Cardiac fibroblast (primary cell): ENCODE measurements at regions not wholly inside any gene's neighbourhood (a gene's known extent, or its start where the extent isn't known, plus 50 kb on each side); places are given as distances from the start of the nearest gene placed in this dataset.
"Not testable (repeated sequence)": the region's sequence is repeated elsewhere in the genome, so short reads cannot be mapped to it uniquely, and the experiment has no call there.

Experiments
- DNase-seq, 2 donors: peaks; one replicate each; pipeline versions ENCODE4 v3.0.0 to v3.0.0-alpha.2; 2010; ENCODE audit warnings: low read depth in 2 of 2
- H3K4me3 ChIP-seq, 2 donors: replicated peaks in 1 of 2; 1 replicate in 1 of 2; 2 replicates in 1 of 2; pipeline ENCODE4 v1.5.1; 2011; ENCODE audit warnings: low read depth in 2 of 2, low read length in 2 of 2, mild to moderate bottlenecking in 2 of 2, moderate library complexity in 1 of 2
- CTCF ChIP-seq: IDR thresholded peaks from one replicate; pipeline ENCODE4 v1.5.1; 2011; ENCODE audit warnings: low read depth, mild to moderate bottlenecking, low read length, inconsistent platforms

DNA sequence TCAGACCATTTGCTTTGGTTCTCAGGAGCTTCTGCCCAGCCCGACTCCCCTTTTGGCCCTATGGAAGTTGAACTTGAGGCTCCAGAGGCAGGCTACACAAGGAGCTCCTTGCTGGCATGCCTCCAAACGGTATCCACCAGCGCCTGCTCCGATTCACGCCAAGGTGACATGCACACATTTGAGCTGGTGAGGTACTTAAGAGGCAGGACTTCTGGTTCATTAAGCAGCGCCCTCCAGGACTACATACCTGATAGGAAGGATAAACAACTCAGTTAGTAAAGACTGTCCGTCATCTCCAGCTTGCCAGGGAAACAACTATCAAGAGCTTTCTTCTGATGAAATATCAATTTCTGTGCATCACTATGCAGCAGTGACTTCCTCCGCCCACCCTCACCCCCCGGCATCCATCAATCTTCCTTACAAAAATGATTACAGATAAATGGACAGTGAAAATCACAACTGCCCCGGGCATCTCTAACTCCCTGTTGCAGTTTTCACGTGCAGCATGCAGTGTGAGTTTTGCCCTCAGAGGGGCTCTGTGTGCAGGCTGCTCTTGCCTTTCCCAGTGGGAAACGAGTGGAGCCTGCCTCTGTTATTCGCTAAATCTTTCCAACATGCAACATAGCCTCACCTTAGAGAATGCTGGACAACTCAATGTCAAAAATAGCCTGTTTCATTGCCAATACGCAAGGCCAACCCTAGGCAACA lies 122.9 kb downstream of the ARRDC4 start:
- TF ChIP-seq CTCF, result no peak
- H3K4me3 ChIP-seq, result no peak overlapping the region
- no peak for DNase-seq

DNA sequence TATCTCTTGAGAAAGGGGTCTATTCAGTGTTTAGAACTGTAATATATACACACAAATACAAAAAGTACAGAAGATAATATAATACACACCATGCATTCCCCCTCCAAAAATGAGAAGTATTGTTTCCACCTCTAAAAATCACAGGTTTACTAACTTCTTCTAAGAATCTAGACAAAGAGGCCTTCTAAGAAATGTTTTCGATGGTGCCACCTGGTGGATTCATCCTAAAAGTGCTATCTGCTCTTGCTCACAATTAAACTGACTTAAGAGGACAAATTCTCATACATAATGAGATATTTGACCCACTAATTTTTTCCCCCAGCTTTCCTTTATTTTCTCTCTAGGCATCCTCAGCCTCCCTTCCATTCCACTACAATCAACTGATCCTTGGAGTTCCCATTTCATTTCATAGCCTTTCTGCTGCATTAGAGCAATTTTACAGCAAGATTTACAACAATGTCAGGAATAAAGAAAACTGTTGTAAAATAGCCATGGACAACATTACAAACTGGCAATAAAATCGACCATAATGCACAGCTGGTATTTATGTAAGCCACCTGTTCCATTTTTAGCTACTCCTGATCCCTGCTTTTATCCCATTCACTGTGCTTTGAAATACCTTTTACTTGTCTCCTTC lies 124.6 kb downstream of the ARRDC4 start:
- peak; percentile 61 for TF ChIP-seq CTCF
- no peak overlapping the region for H3K4me3 ChIP-seq
- peak; percentile 78 to 81 for DNase-seq

DNA sequence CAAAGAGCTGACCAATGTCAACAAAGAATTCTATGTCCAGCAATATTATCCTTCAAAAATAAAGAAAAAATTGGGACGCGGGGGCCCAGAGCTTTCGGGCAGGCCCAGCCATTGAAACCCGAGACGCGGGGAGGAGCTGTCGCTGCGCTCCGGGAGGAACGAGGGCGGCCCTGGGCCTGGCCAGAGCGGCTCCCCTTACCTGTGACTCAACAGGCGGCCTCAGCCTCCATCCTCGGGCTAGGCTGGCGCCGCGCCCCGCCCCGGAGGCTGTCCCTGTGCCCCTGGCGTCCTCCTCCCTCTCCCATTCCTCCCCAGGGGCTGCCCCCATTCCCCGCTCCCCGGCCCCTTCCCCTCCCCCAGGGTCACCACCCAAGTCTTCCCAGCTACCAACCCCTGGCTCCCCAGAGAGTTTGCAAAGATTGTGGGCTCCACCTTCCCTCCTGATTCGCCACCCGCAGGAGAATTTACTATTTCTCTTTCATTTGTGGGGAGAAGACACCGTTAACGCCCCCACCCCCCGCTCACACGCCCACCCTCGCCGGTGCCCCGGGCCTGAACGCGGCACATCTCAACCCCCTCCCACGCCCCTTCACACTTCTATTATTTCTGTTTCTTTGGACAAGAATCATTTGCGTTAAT lies 127.9 kb downstream of the ARRDC4 start:
- not testable (repeated sequence) for DNase-seq, H3K4me3 ChIP-seq

- H3K4me3 ChIP-seq, DNase-seq: not testable (repeated sequence)
These were observed 128.8 kb downstream of the ARRDC4 start for GRCh38 chr15:98089352-98089751.

- not testable (repeated sequence) for H3K4me3 ChIP-seq
These were observed 137.5 kb downstream of the ARRDC4 start for GRCh38 chr15:98097986-98098385.

DNA sequence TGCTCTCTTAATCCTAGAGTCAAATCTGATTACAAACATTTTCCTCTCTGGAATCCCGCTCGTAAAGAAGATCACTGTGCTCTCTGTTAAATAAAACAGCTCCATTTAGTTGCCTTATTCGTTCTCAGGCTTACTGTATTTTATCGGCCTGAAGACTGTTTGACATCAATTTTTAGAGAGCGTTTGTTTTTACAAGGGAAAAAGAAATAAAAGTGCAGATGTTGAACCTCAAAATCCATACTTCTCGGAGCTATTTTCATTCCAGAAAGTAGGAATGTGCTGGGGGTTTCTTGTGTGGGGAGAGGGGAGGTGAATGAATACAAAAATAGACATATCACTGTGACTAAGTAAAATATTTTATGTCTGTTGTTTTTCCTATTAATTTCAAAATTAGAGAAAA lies 140.1 kb downstream of the ARRDC4 start:
- not testable (repeated sequence) for DNase-seq, H3K4me3 ChIP-seq

More at GRCh38 chr15:98097986-98098385, 137.5 kb downstream of the ARRDC4 start:
- not testable (repeated sequence) for DNase-seq

GRCh38 chr15:98103570-98103969 lies 143.1 kb downstream of the ARRDC4 start:
- no peak for TF ChIP-seq CTCF
- no peak for DNase-seq
- H3K4me3 ChIP-seq, result no peak overlapping the region

- H3K4me3 ChIP-seq, DNase-seq: not testable (repeated sequence)
These were observed 144.1 kb downstream of the ARRDC4 start for GRCh38 chr15:98104386-98105151.

- not testable (repeated sequence) for H3K4me3 ChIP-seq, DNase-seq
These were observed 146.2 kb downstream of the ARRDC4 start for GRCh38 chr15:98106615-98107194.
